ENCODE measurements at regions not wholly inside any gene's neighbourhood (a gene's known extent, or its start where the extent isn't known, plus 50 kb on each side); places are given as distances from the start of the nearest gene placed in this dataset.

- DNase-seq (ENCODE audit: insufficient read length, low spot score) (no peak), FAIRE-seq (no peak)
- TF ChIP-seq CTCF (IDR thresholded peaks at IDR 0.05; ENCODE audit: insufficient read depth, missing control alignments) = no peak
Measured at GRCh38 chr2:161046876-161047275, 113.4 kb upstream of the TANK start.

GRCh38 chr2:161048317-161048716, 111.9 kb upstream of the TANK start:
- FAIRE-seq = no peak
- no peak for DNase-seq (ENCODE audit: insufficient read length, low spot score)
- no peak for TF ChIP-seq CTCF (IDR thresholded peaks at IDR 0.05; ENCODE audit: insufficient read depth, missing control alignments)

- FAIRE-seq (no peak), DNase-seq (ENCODE audit: insufficient read length, low spot score) (no peak)
- TF ChIP-seq CTCF (IDR thresholded peaks at IDR 0.05; ENCODE audit: insufficient read depth, missing control alignments) = no peak
Measured at GRCh38 chr2:161049559-161049958, 110.7 kb upstream of the TANK start.

GRCh38 chr2:161052214-161052613, 108.0 kb upstream of the TANK start:
- FAIRE-seq (no peak), DNase-seq (ENCODE audit: insufficient read length, low spot score) (no peak)
- no peak for TF ChIP-seq CTCF (IDR thresholded peaks at IDR 0.05; ENCODE audit: insufficient read depth, missing control alignments)

- no peak for DNase-seq (ENCODE audit: insufficient read length, low spot score)
- no peak for FAIRE-seq
- no peak for TF ChIP-seq CTCF (IDR thresholded peaks at IDR 0.05; ENCODE audit: insufficient read depth, missing control alignments)
Measured at GRCh38 chr2:161055289-161055688, 104.9 kb upstream of the TANK start.

GRCh38 chr2:161059388-161059787, 100.8 kb upstream of the TANK start:
- no peak for DNase-seq (ENCODE audit: insufficient read length, low spot score)
- TF ChIP-seq CTCF (IDR thresholded peaks at IDR 0.05; ENCODE audit: insufficient read depth, missing control alignments) = no peak
- FAIRE-seq = no peak

GRCh38 chr2:161061786-161062185, 98.4 kb upstream of the TANK start:
- DNase-seq (ENCODE audit: insufficient read length, low spot score) (no peak), FAIRE-seq (no peak)
- no peak for TF ChIP-seq CTCF (IDR thresholded peaks at IDR 0.05; ENCODE audit: insufficient read depth, missing control alignments)

Data from D721Med (cell line).